ENCODE measurements at regions not wholly inside any gene's neighbourhood (a gene's known extent, or its start where the extent isn't known, plus 50 kb on each side); places are given as distances from the start of the nearest gene placed in this dataset.
A peak's percentile ranks its signal among the peaks of the same experiment; 100 is the strongest.

DNA sequence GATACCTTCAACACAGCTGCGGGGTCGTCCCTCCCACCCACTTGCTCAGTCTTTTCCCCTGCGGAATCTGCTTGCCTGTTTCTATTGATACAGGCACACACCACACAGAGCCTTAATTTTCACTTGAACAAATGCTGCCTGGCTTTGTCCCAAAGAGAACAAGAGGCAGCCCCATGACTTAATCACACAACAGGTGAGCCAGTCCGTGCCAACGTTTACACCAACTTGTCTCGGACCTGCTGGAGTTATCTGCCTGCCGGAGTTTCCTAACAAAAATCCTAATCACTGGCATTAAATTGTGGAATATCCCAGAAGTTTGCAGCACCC is 186.8 kb upstream of the RREB1 start:
- ATAC-seq = peak in 2 of 4 donors; percentile 19 to 26
- no peaks in the 10 kb centered on the region for H3K27me3 ChIP-seq (ENCODE audit: insufficient read depth in 3 of 3, low read length in 2 of 3)
- no peak for DNase-seq
- H3K9me3 ChIP-seq = no peaks in the 10 kb centered on the region
- intact Hi-C loops (cut with DNase I) = loop anchor here (10.0 kb wide), 3 partner anchors 124 to 314 kb away; no protein-coding TSS in a partner anchor
- WGBS, 3 donors = 27 to 45% (median 28%) methylated on average over 7 of the region's 7 CpGs
- peak overlapping the region; percentile 77 for H3K27ac ChIP-seq
- no peak overlapping the region for H3K4me3 ChIP-seq
- H3K4me1 ChIP-seq = peaks cover 48% of the 10 kb centered on the region
- TF ChIP-seq, protein P1, sequence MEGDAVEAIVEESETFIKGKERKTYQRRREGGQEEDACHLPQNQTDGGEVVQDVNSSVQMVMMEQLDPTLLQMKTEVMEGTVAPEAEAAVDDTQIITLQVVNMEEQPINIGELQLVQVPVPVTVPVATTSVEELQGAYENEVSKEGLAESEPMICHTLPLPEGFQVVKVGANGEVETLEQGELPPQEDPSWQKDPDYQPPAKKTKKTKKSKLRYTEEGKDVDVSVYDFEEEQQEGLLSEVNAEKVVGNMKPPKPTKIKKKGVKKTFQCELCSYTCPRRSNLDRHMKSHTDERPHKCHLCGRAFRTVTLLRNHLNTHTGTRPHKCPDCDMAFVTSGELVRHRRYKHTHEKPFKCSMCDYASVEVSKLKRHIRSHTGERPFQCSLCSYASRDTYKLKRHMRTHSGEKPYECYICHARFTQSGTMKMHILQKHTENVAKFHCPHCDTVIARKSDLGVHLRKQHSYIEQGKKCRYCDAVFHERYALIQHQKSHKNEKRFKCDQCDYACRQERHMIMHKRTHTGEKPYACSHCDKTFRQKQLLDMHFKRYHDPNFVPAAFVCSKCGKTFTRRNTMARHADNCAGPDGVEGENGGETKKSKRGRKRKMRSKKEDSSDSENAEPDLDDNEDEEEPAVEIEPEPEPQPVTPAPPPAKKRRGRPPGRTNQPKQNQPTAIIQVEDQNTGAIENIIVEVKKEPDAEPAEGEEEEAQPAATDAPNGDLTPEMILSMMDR (IDR thresholded peaks at IDR 0.05) = no peak
- no peaks in the 10 kb centered on the region for H3K36me3 ChIP-seq (ENCODE audit: insufficient read depth in 1 of 2, low read depth in 1 of 2)

DNA sequence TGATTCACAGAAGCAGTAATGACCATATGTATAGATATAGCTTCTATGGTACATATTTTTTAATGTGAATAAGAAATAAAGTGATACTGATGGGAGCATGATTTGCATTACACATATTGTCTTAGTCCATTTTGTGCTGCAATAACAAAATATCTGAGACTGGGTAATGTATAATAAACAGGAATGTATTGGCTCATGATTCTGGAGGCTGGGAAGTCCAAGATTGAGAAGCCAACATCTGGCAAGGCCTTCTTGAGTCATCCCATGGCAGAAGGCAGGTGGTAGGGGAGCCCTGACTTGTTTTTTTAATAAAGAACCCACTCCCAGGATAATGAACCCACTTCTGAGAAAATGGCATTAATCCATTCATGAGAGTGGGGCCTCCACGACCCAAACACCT is 185.6 kb upstream of the RREB1 start:
- Histone ChIP-seq H3K4me1 (peaks cover 50% of the 10 kb centered on the region), H3K27me3 (ENCODE audit: insufficient read depth in 3 of 3, low read length in 2 of 3) (no peaks in the 10 kb centered on the region), H3K27ac (peak overlapping the region; percentile 77), H3K9me3 (no peaks in the 10 kb centered on the region), H3K4me3 (no peak overlapping the region), H3K36me3 (ENCODE audit: insufficient read depth in 1 of 2, low read depth in 1 of 2) (no peaks in the 10 kb centered on the region)
- ATAC-seq = no peak
- TF ChIP-seq, protein P1 (IDR thresholded peaks at IDR 0.05) = no peak
- DNase-seq = no peak
- intact Hi-C loops (cut with DNase I) = loop anchor here (10.0 kb wide), 3 partner anchors 123 to 313 kb away; no protein-coding TSS in a partner anchor
- 88 to 100% (median 89%) methylated on average over 1 of the region's 1 CpG for WGBS, 3 donors

DNA sequence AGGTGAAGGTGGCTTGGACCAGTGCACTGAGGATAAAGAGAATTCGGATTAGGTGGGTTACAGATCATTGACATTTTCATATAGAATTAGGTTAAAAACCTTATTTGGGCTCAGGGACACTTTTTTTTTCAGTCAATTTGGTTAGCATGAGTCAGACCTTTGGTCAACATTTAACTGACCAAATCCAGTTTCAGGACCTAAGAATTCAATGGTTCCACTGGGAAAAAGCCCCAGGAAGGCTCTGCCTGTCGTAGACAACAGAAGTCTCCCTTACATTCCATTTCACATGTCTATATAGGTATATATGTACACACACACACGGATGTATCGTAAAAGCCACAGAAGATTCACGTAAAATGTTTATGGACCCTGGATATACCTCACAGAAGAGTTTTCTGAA is 184.2 kb upstream of the RREB1 start:
- H3K4me3 ChIP-seq = no peak overlapping the region
- TF ChIP-seq, protein P1 (IDR thresholded peaks at IDR 0.05) = no peak
- no peaks in the 10 kb centered on the region for H3K9me3 ChIP-seq
- no peaks in the 10 kb centered on the region for H3K36me3 ChIP-seq (ENCODE audit: insufficient read depth in 1 of 2, low read depth in 1 of 2)
- DNase-seq (no peak), ATAC-seq (no peak)
- WGBS, 3 donors = 75 to 86% (median 82%) methylated on average over 5 of the region's 5 CpGs
- H3K27me3 ChIP-seq (ENCODE audit: insufficient read depth in 3 of 3, low read length in 2 of 3) = no peaks in the 10 kb centered on the region
- H3K27ac ChIP-seq = peak overlapping the region; percentile 93
- peaks cover 46% of the 10 kb centered on the region for H3K4me1 ChIP-seq
- intact Hi-C loops (cut with DNase I) = loop anchor here (10.0 kb wide), 3 partner anchors 121 to 311 kb away; no protein-coding TSS in a partner anchor

DNA sequence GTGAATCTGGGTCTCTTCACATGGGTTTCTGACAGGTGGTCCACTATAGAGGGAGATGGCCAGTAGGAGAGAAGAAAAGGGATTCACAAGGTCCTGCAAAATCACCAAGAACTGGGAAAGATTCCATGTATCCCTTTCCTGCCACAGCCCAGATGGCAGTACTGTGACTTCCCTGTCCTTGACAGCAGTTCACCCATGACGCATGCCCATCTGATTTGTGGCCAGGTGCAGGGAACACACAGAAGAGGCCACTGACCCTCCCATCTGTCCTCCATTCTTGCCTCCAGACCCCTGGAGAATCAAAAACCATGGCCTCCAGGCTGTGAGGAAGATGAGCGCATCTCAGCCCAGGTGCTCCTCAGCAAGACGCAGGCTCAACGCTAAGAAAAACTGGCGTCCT is 183.1 kb upstream of the RREB1 start:
- WGBS, 3 donors = 78 to 84% (median 78%) methylated on average over 5 of the region's 5 CpGs
- TF ChIP-seq, protein P1 (IDR thresholded peaks at IDR 0.05) = no peak
- no peaks in the 10 kb centered on the region for H3K27me3 ChIP-seq (ENCODE audit: insufficient read depth in 3 of 3, low read length in 2 of 3)
- no peak overlapping the region for H3K4me3 ChIP-seq
- H3K36me3 ChIP-seq (ENCODE audit: insufficient read depth in 1 of 2, low read depth in 1 of 2) = no peaks in the 10 kb centered on the region
- H3K4me1 ChIP-seq = peaks cover 46% of the 10 kb centered on the region
- intact Hi-C loops (cut with DNase I) = loop anchor here (5.0 to 10.0 kb wide), 7 partner anchors 32 to 310 kb away; no protein-coding TSS in a partner anchor
- H3K27ac ChIP-seq = peak overlapping the region; percentile 93
- H3K9me3 ChIP-seq = no peaks in the 10 kb centered on the region
- ATAC-seq = peak; percentile 14 to 46 (median 37)
- DNase-seq = peak; percentile 34 to 70
